Nephron progenitor cell (in vitro differentiated cells): ENCODE measurements at regions not wholly inside any gene's neighbourhood (a gene's known extent, or its start where the extent isn't known, plus 50 kb on each side); places are given as distances from the start of the nearest gene placed in this dataset.
"Not testable (repeated sequence)": the region's sequence is repeated elsewhere in the genome, so short reads cannot be mapped to it uniquely, and the experiment has no call there.

Source experiments
- DNase-seq: peaks from one replicate; pipeline ENCODE4 v3.0.0; 2021
- H3K27ac Mint-ChIP-seq: 2 replicates; pipeline ENCODE4 v1.8.0; 2021; ENCODE audit warnings: mild to moderate bottlenecking, moderate library complexity, mixed read lengths
- H3K27me3 Mint-ChIP-seq: 2 replicates; pipeline ENCODE4 v1.8.0; 2021; ENCODE audit warnings: mild to moderate bottlenecking, low read depth, mixed read lengths; ENCODE audit not compliant: poor library complexity
- H3K36me3 Mint-ChIP-seq: 2 replicates; pipeline ENCODE4 v1.8.0; 2021; ENCODE audit warnings: low read depth, mixed read lengths
- H3K4me1 Mint-ChIP-seq: 2 replicates; pipeline ENCODE4 v1.8.0; 2021; ENCODE audit warnings: mixed read lengths
- H3K4me3 Mint-ChIP-seq: 2 replicates; pipeline ENCODE4 v1.8.0; 2021; ENCODE audit warnings: mild to moderate bottlenecking, moderate library complexity, mixed read lengths
- H3K9me3 Mint-ChIP-seq: 2 replicates; pipeline ENCODE4 v1.8.0; 2021; ENCODE audit warnings: mild to moderate bottlenecking, moderate library complexity, mixed read lengths
- CTCF ChIP-seq: fragments of 200-600 bp; sonication (generic); IDR thresholded peaks from 2 replicates; pipeline ENCODE4 v1.5.0; 2021; ENCODE audit warnings: antibody characterized with exemption

- H3K36me3 Mint-ChIP-seq = peaks cover 4% of the 10 kb centered on the region
- H3K27ac Mint-ChIP-seq = no peak overlapping the region
- no peaks in the 10 kb centered on the region for H3K27me3 Mint-ChIP-seq
- peaks cover 92% of the 10 kb centered on the region for H3K9me3 Mint-ChIP-seq
- no peak for DNase-seq
- no peaks in the 10 kb centered on the region for H3K4me1 Mint-ChIP-seq
- no peak overlapping the region for H3K4me3 Mint-ChIP-seq
- no peak for TF ChIP-seq CTCF
Measured at GRCh38 chr7:56479748-56480147, 363.5 kb upstream of the NUPR2 start.

- Mint-ChIP-seq H3K27ac (no peak overlapping the region), H3K27me3 (no peaks in the 10 kb centered on the region), H3K4me1 (no peaks in the 10 kb centered on the region), H3K9me3 (peaks cover 92% of the 10 kb centered on the region), H3K4me3 (no peak overlapping the region), H3K36me3 (peaks cover 4% of the 10 kb centered on the region)
- DNase-seq = no peak
- TF ChIP-seq CTCF = no peak
Measured at GRCh38 chr7:56479136-56479535, 362.9 kb upstream of the NUPR2 start.

GRCh38 chr7:56474271-56474670 is 358.1 kb upstream of the NUPR2 start:
- no peaks in the 10 kb centered on the region for H3K27me3 Mint-ChIP-seq
- H3K27ac Mint-ChIP-seq = no peak overlapping the region
- TF ChIP-seq CTCF = no peak
- no peaks in the 10 kb centered on the region for H3K36me3 Mint-ChIP-seq
- H3K4me1 Mint-ChIP-seq = no peaks in the 10 kb centered on the region
- DNase-seq = no peak
- H3K4me3 Mint-ChIP-seq = no peak overlapping the region
- H3K9me3 Mint-ChIP-seq = peaks cover 98% of the 10 kb centered on the region

- no peaks in the 10 kb centered on the region for H3K27me3 Mint-ChIP-seq
- H3K9me3 Mint-ChIP-seq = peaks cover 97% of the 10 kb centered on the region
- H3K27ac Mint-ChIP-seq = no peak overlapping the region
- no peak for DNase-seq
- no peaks in the 10 kb centered on the region for H3K36me3 Mint-ChIP-seq
- no peak overlapping the region for H3K4me3 Mint-ChIP-seq
- no peak for TF ChIP-seq CTCF
- no peaks in the 10 kb centered on the region for H3K4me1 Mint-ChIP-seq
Measured at GRCh38 chr7:56471811-56472210, 355.6 kb upstream of the NUPR2 start.

- H3K36me3 Mint-ChIP-seq, H3K4me3 Mint-ChIP-seq, DNase-seq, H3K4me1 Mint-ChIP-seq, H3K27ac Mint-ChIP-seq, H3K27me3 Mint-ChIP-seq: not testable (repeated sequence)
- H3K9me3 Mint-ChIP-seq = peaks cover 98% of the 10 kb centered on the region
Measured at GRCh38 chr7:56466607-56467525, 350.6 kb upstream of the NUPR2 start.

GRCh38 chr7:56449762-56450161 is 333.5 kb upstream of the NUPR2 start:
- H3K4me3 Mint-ChIP-seq = no peak overlapping the region
- H3K27ac Mint-ChIP-seq = no peak overlapping the region
- peaks cover 84% of the 10 kb centered on the region for H3K9me3 Mint-ChIP-seq
- no peaks in the 10 kb centered on the region for H3K36me3 Mint-ChIP-seq
- DNase-seq = no peak
- TF ChIP-seq CTCF = no peak
- H3K27me3 Mint-ChIP-seq = no peaks in the 10 kb centered on the region
- H3K4me1 Mint-ChIP-seq = no peaks in the 10 kb centered on the region
